Smooth muscle cell (in vitro differentiated cells): ENCODE measurements at regions not wholly inside any gene's neighbourhood (a gene's known extent, or its start where the extent isn't known, plus 50 kb on each side); places are given as distances from the start of the nearest gene placed in this dataset.

Experiments used
- DNase-seq: peaks from one replicate; lab custom pipeline; 2025; ENCODE audit not compliant: unreplicated experiment; lab: John Stamatoyannopoulos, UW
- H2AFZ ChIP-seq: fragments of 200-600 bp; sonication (generic); 2 replicates; pipeline ENCODE4 v1.6.0; 2016; ENCODE audit warnings: antibody characterized with exemption, low read depth, mild to moderate bottlenecking
- H3F3A ChIP-seq: fragments of 200-600 bp; sonication (generic); 2 replicates; pipeline ENCODE4 v1.6.0; 2017; ENCODE audit warnings: antibody characterized with exemption, low read depth
- H3K27ac ChIP-seq: fragments of 200-600 bp; sonication (generic); 2 replicates; pipeline ENCODE4 v1.5.1; 2016; ENCODE audit warnings: low read depth, mild to moderate bottlenecking
- H3K27me3 ChIP-seq: fragments of 200-600 bp; sonication (generic); 2 replicates; pipeline ENCODE4 v1.6.1; 2016; ENCODE audit warnings: low read depth, mild to moderate bottlenecking
- H3K36me3 ChIP-seq: fragments of 200-600 bp; sonication (generic); 2 replicates; pipeline ENCODE4 v1.5.1; 2016; ENCODE audit warnings: low read depth
- H3K4me1 ChIP-seq: fragments of 200-600 bp; sonication (generic); 2 replicates; pipeline ENCODE4 v1.5.1; 2016; ENCODE audit warnings: low read depth
- H3K4me2 ChIP-seq: fragments of 200-600 bp; sonication (generic); 2 replicates; pipeline ENCODE4 v1.6.0; 2016; ENCODE audit warnings: mild to moderate bottlenecking
- H3K4me3 ChIP-seq: fragments of 200-600 bp; sonication (generic); 2 replicates; pipeline ENCODE4 v1.5.1; 2016; ENCODE audit warnings: mild to moderate bottlenecking
- H3K79me2 ChIP-seq: fragments of 200-600 bp; sonication (generic); 2 replicates; pipeline ENCODE4 v1.6.0; 2016; ENCODE audit warnings: low read depth, mild to moderate bottlenecking
- H3K9ac ChIP-seq: fragments of 200-600 bp; sonication (generic); 2 replicates; pipeline ENCODE4 v1.6.0; 2016; ENCODE audit warnings: low read depth
- H3K9me3 ChIP-seq: fragments of 200-600 bp; sonication (generic); replicated peaks from 2 replicates; pipeline ENCODE4 v1.5.1; 2016; ENCODE audit warnings: low read depth
- H4K20me1 ChIP-seq: fragments of 200-600 bp; sonication (generic); 2 replicates; pipeline ENCODE4 v1.6.0; 2016; ENCODE audit warnings: low read depth
- CTCF ChIP-seq: fragments of 200-600 bp; sonication (generic); IDR thresholded peaks from 2 replicates; pipeline ENCODE4 v1.5.1; 2017; ENCODE audit warnings: borderline replicate concordance, mild to moderate bottlenecking, antibody characterized with exemption; ENCODE audit not compliant: insufficient read depth, poor library complexity, severe bottlenecking
- WGBS: methylation state at CpG from one replicate; pipeline ENCODE4 v1.1.7; 2016; ENCODE audit warnings: low lambda C conversion rate; 5-methylcytosine and 5-hydroxymethylcytosine counted together

- no peaks in the 10 kb centered on the region for H3K27me3 ChIP-seq
- no peak overlapping the region for H3K4me2 ChIP-seq
- H3K9ac ChIP-seq, result no peak overlapping the region
- no peak for DNase-seq
- H3K27ac ChIP-seq, result no peak overlapping the region
- no peaks in the 10 kb centered on the region for H3K36me3 ChIP-seq
- H3K4me3 ChIP-seq, result no peak overlapping the region
- 64% methylated on average over 5 of the region's 5 CpGs for WGBS
- H3K4me1 ChIP-seq, result no peaks in the 10 kb centered on the region
- no peak for TF ChIP-seq CTCF
- H3K79me2 ChIP-seq, result no peaks in the 10 kb centered on the region
- H3K9me3 ChIP-seq, result no peaks in the 10 kb centered on the region
- H3F3A ChIP-seq, result no peaks in the 10 kb centered on the region
- no peak overlapping the region for H2AFZ ChIP-seq
- H4K20me1 ChIP-seq, result no peaks in the 10 kb centered on the region
Observed at GRCh38 chr4:15325987-15326386, 101.8 kb upstream of the C1QTNF7 start.

GRCh38 chr4:15327311-15328298 lies 100.2 kb upstream of the C1QTNF7 start:
- DNase-seq, result no peak
- Histone ChIP-seq H3K4me2 (no peak overlapping the region), H3K4me3 (no peak overlapping the region), H3K36me3 (no peaks in the 10 kb centered on the region), H3K27ac (no peak overlapping the region), H3K9ac (no peak overlapping the region), H3K9me3 (no peaks in the 10 kb centered on the region), H3K4me1 (no peaks in the 10 kb centered on the region), H3K79me2 (no peaks in the 10 kb centered on the region), H2AFZ (no peak overlapping the region), H4K20me1 (no peaks in the 10 kb centered on the region), H3F3A (peaks cover 9% of the 10 kb centered on the region), H3K27me3 (no peaks in the 10 kb centered on the region)
- no peak for TF ChIP-seq CTCF
- WGBS, result 40% methylated on average over 7 of the region's 7 CpGs

- DNase-seq, result no peak
- TF ChIP-seq CTCF, result no peak
- Histone ChIP-seq H3K4me2 (peak overlapping the region; percentile 68), H2AFZ (peak overlapping the region; percentile 7), H3K27me3 (no peaks in the 10 kb centered on the region), H3K36me3 (no peaks in the 10 kb centered on the region), H3K79me2 (no peaks in the 10 kb centered on the region), H4K20me1 (no peaks in the 10 kb centered on the region), H3K4me1 (no peaks in the 10 kb centered on the region), H3K9ac (no peak overlapping the region), H3F3A (peaks cover 12% of the 10 kb centered on the region), H3K27ac (peak overlapping the region; percentile 74), H3K4me3 (peak overlapping the region; percentile 19), H3K9me3 (no peaks in the 10 kb centered on the region)
- 14% methylated on average over 3 of the region's 3 CpGs for WGBS
Observed at GRCh38 chr4:15331930-15332329, 95.9 kb upstream of the C1QTNF7 start.
